ENCODE measurements at regions not wholly inside any gene's neighbourhood (a gene's known extent, or its start where the extent isn't known, plus 50 kb on each side); places are given as distances from the start of the nearest gene placed in this dataset.

DNA sequence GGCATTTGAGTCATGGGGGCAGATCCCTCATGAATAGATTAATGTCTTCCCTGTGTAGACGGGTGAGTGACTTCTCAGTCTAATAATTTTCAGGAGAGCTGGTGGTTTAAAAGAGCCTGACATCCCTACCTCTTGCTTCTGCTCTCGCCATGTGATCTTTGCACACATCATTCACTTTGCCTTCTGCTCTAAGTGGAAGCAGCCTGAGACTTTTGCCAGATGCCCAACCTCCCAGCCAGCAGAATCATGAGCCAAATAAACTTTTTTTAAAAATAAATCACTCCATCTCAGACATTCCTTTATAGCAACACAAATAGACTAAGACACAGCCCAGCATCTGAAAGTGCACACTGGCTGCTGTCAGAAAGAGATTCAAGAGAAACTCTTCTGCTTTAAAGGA, 155.2 kb downstream of the ZNF365 start:
- Histone ChIP-seq H2AFZ (no peak overlapping the region), H3K79me2 (replicated peaks; ENCODE audit: insufficient read depth) (no peaks in the 10 kb centered on the region), H3K4me3 (no peak overlapping the region), H3K9me2 (ENCODE audit: insufficient read depth) (no peaks in the 10 kb centered on the region; the same call in 1 of the 2 replicates), H3F3A (replicated peaks; ENCODE audit: low read depth) (no peaks in the 10 kb centered on the region), H3K4me2 (no peak overlapping the region), H3K27me3 (ENCODE audit: insufficient read depth) (no peaks in the 10 kb centered on the region), H3K4me1 (ENCODE audit: insufficient read depth) (no peaks in the 10 kb centered on the region; the same call in 1 of the 2 replicates), H3K36me3 (ENCODE audit: insufficient read depth) (no peaks in the 10 kb centered on the region), H3K27ac (ENCODE audit: low read depth) (no peak overlapping the region), H4K20me1 (replicated peaks; ENCODE audit: insufficient read depth) (no peaks in the 10 kb centered on the region)
- ATAC-seq, result no peak
- no peak overlapping the region for H3K27ac Mint-ChIP-seq
- no peak for DNase-seq (ENCODE audit: low spot score)
- TF ChIP-seq REST (IDR thresholded peaks at IDR 0.05; ENCODE audit: unreplicated experiment) (no peak), ZNF331 (CRISPR knock-in tag; IDR thresholded peaks at IDR 0.05; ENCODE audit: low read depth) (no peak), NANOG (IDR thresholded peaks at IDR 0.05; ENCODE audit: borderline replicate concordance) (no peak), JUNB (IDR thresholded peaks at IDR 0.05; ENCODE audit: unreplicated experiment) (no peak), STAT1 (IDR thresholded peaks at IDR 0.05; ENCODE audit: unreplicated experiment) (no peak), POLR2AphosphoS5 (IDR thresholded peaks at IDR 0.05; ENCODE audit: low read depth) (no peak), EZH2phosphoT487 (IDR thresholded peaks at IDR 0.05; ENCODE audit: unreplicated experiment) (no peak), ZNF114 (CRISPR knock-in tag; IDR thresholded peaks at IDR 0.05) (no peak)
- TF ChIP-seq, protein P1, sequence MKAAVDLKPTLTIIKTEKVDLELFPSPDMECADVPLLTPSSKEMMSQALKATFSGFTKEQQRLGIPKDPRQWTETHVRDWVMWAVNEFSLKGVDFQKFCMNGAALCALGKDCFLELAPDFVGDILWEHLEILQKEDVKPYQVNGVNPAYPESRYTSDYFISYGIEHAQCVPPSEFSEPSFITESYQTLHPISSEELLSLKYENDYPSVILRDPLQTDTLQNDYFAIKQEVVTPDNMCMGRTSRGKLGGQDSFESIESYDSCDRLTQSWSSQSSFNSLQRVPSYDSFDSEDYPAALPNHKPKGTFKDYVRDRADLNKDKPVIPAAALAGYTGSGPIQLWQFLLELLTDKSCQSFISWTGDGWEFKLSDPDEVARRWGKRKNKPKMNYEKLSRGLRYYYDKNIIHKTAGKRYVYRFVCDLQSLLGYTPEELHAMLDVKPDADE (IDR thresholded peaks at IDR 0.05), result no peak
- TF ChIP-seq, protein P2, sequence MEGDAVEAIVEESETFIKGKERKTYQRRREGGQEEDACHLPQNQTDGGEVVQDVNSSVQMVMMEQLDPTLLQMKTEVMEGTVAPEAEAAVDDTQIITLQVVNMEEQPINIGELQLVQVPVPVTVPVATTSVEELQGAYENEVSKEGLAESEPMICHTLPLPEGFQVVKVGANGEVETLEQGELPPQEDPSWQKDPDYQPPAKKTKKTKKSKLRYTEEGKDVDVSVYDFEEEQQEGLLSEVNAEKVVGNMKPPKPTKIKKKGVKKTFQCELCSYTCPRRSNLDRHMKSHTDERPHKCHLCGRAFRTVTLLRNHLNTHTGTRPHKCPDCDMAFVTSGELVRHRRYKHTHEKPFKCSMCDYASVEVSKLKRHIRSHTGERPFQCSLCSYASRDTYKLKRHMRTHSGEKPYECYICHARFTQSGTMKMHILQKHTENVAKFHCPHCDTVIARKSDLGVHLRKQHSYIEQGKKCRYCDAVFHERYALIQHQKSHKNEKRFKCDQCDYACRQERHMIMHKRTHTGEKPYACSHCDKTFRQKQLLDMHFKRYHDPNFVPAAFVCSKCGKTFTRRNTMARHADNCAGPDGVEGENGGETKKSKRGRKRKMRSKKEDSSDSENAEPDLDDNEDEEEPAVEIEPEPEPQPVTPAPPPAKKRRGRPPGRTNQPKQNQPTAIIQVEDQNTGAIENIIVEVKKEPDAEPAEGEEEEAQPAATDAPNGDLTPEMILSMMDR (conservative IDR thresholded peaks at IDR 0.05; ENCODE audit: low read depth in 2 of 2), result no peak
- no peak overlapping the region for H3K4me3 Mint-ChIP-seq
- H3K9me3 Mint-ChIP-seq, result peaks cover 19% of the 10 kb centered on the region
- H3K36me3 Mint-ChIP-seq (ENCODE audit: low read depth), result peaks cover 6% of the 10 kb centered on the region
- H3K27me3 Mint-ChIP-seq (ENCODE audit: insufficient read depth, low read depth, poor library complexity), result peaks cover 8% of the 10 kb centered on the region
- H3K4me1 Mint-ChIP-seq, result peaks cover 5% of the 10 kb centered on the region; the same call in 2 of the 3 replicates

DNA sequence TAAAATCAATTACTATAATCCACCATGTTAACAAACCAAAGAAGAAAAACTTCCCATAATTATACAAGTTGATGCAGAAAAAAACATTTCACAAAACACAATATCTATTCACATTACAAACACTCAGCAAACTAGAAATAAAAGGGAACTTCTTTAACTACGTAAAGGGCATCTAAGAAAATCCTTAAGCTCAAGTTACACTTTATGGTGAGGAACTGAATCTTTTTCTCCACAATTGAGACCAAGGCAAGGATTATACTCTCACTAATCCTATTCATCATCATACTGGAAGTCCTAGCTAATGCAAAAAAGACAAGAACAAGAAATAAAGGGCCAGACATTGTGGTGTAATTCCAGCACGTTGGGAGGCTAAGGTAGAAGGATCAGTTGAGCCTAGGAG, 159.9 kb downstream of the ZNF365 start:
- H3K79me2 ChIP-seq (replicated peaks; ENCODE audit: insufficient read depth), result no peaks in the 10 kb centered on the region
- no peak overlapping the region for H3K27ac Mint-ChIP-seq
- no peak overlapping the region for H2AFZ ChIP-seq
- no peaks in the 10 kb centered on the region for H3K36me3 ChIP-seq (ENCODE audit: insufficient read depth)
- H3K9me3 Mint-ChIP-seq, result no peaks in the 10 kb centered on the region; the same call in 2 of the 3 replicates
- no peak for DNase-seq (ENCODE audit: low spot score)
- H3K4me3 Mint-ChIP-seq, result no peak overlapping the region
- H3K9me2 ChIP-seq (ENCODE audit: insufficient read depth), result no peaks in the 10 kb centered on the region
- no peak overlapping the region for H3K4me3 ChIP-seq
- ATAC-seq, result no peak
- no peaks in the 10 kb centered on the region for H3K4me1 ChIP-seq (ENCODE audit: insufficient read depth)
- no peaks in the 10 kb centered on the region for H3K27me3 ChIP-seq (ENCODE audit: insufficient read depth)
- TF ChIP-seq JUNB (IDR thresholded peaks at IDR 0.05; ENCODE audit: unreplicated experiment), result no peak
- TF ChIP-seq, protein P2 (conservative IDR thresholded peaks at IDR 0.05; ENCODE audit: low read depth in 2 of 2), result no peak
- peaks cover 5% of the 10 kb centered on the region; the same call in 2 of the 3 replicates for H3K4me1 Mint-ChIP-seq
- no peak overlapping the region for H3K27ac ChIP-seq (ENCODE audit: low read depth)
- peaks cover 4% of the 10 kb centered on the region for H3K27me3 Mint-ChIP-seq (ENCODE audit: insufficient read depth, low read depth, poor library complexity)
- H3F3A ChIP-seq (replicated peaks; ENCODE audit: low read depth), result no peaks in the 10 kb centered on the region
- no peak overlapping the region for H3K4me2 ChIP-seq
- no peaks in the 10 kb centered on the region for H4K20me1 ChIP-seq (replicated peaks; ENCODE audit: insufficient read depth)
- no peaks in the 10 kb centered on the region for H3K36me3 Mint-ChIP-seq (ENCODE audit: low read depth)
